HG03460 (cell line): ENCODE measurements at regions not wholly inside any gene's neighbourhood (a gene's known extent, or its start where the extent isn't known, plus 50 kb on each side); places are given as distances from the start of the nearest gene placed in this dataset.
"Not testable (repeated sequence)": the region's sequence is repeated elsewhere in the genome, so short reads cannot be mapped to it uniquely, and the experiment has no call there.

ENCODE experiments used
- ATAC-seq: cut with Tn5 transposase; IDR thresholded peaks from one replicate; pipeline ENCODE4 v1.9.1; 2021; ENCODE audit not compliant: unreplicated experiment

DNA sequence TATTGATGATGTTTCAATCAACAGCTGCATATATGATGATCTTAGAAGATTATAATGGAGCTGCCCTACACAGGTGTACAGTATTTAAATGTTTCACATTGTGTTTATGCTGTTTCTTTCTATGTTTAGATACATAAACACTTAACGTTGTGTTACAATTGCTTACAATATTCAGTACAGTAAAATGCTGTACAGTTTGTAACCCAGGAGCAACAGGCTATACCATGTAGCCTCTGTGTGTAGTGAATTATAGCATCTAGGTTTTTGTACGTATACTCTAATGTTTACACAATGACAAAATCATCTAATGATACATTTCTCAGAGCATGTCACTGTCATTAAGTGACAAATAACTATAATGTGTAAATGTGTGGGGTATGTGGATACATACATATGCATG lies 80.5 kb upstream of the CPEB2 start:
- ATAC-seq = not testable (repeated sequence)

DNA sequence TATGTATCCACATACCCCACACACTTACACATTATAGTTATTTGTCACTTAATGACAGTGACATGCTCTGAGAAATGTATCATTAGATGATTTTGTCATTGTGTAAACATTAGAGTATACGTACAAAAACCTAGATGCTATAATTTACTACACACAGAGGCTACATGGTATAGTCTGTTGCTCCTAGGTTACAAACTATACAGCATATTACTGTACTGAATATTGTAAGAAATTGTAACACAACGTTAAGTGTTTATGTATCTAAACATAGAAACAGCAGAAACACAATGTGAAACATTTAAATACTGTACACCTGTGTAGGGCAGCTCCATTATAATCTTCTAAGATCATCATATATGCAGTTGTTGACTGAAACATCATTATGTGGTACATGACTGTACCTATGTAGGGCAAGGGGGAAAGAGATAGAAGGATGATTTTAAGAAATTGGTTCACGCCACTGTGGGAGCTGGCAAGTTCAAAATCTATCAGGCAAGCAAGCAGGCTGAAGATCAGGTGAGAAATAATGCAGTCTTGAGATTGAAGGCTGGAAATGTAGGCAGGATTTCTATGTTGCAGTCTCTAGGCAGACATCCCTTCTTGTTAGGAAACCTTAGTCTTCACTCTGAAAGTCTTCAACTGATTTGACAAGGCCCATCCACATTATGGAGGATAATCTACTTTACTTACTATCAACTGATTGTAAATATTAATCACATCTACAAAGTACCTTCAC lies 78.0 kb upstream of the CPEB2 start:
- ATAC-seq = no peak

DNA sequence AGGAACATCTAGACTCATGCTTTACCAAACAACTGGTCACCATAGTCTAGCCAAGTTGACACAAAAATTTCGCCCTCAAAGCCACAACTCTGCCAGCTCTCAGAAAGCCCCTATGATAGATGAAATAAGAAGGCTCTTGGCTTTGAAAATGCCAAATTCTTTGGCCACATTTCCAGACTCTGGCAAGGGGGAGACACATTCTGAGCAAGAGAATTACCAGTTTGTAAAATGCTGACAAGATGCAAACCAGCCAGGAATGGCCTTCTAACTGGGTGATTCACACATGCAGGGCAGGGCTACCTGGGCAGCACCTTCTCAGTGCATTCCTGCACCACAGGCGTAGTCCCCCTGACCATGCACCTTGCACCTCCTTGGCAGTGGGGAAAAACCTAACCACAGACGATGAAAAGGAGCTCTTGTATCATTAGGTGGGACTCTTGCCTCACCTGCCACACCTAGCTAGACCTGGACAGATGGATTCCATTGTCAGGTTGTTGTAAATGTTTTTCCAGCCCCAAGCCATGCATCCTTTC lies 77.4 kb upstream of the CPEB2 start:
- no peak for ATAC-seq

DNA sequence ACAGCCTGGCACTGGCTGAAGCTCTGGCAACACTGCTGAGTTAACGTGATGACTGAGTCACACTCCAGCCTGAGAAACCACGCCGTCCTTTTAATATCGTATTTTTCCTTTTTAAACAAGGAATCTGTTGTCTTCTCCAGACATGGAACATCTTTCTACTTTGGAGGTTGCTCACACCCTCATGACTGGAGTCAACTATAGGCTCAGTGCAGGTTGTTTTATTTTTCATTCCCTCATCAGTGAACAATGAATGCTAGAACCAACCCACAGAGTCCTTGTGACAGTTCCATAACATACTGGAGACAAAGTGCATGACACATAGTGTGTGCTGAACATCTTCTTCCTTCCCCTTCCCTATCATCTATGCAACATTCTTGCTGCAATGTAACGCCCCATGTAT lies 76.8 kb upstream of the CPEB2 start:
- no peak for ATAC-seq

DNA sequence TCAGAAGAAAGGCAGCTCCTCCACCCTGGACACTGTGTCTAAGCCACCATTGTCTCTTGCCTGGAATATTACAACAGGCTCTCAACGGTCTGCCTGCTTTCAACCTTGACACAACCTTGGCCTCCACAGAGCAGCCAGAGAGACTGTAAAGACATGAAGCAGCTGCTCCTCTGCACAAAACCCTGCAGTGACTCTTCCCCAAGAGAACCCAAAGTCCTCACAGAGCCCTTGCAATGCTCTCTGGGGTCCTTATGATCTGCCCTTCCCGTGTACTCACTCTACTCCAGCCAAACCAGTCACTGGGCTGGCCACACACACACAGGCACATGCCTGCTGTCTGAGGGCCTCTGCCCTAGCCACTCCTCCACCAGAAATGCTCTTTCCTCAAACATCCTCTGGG lies 75.9 kb upstream of the CPEB2 start:
- no peak for ATAC-seq

DNA sequence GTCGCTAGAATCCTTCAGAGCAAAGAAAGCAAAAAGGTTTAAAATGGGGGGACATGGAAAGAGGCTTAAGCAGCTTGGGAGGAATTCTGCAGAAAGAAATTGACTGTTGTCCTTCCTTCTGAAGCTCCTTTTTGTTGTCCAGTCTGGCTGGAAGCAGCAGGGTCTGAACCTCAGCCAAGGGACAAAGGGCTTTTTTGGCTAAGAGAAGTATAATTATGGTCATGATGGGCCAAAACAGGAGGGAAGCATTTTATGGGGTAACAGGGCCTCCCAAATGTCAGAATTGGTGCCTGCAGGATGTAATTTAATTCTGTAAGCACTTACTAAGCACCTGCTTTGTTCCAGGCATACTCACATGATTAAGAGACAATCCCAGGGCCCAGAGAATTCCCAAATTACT lies 74.2 kb upstream of the CPEB2 start:
- ATAC-seq = no peak

DNA sequence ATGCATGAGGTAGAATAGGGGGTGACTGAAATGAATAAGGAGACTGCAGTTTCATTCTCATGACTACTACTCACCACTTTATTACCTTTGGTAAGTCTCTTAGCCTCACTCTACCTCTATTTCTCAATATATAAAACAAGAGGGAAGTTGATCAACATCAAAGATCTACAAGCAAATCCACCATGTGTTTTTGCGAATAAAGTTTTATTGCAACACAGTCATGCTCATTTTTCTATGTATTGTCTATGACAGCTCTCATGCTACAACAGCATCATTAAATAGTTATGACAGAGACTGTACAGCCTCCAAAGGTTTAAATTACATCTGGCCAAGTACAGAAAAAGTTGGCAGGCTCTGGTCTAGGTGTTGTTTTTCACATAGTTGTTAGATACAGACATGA lies 72.6 kb upstream of the CPEB2 start:
- ATAC-seq = no peak

DNA sequence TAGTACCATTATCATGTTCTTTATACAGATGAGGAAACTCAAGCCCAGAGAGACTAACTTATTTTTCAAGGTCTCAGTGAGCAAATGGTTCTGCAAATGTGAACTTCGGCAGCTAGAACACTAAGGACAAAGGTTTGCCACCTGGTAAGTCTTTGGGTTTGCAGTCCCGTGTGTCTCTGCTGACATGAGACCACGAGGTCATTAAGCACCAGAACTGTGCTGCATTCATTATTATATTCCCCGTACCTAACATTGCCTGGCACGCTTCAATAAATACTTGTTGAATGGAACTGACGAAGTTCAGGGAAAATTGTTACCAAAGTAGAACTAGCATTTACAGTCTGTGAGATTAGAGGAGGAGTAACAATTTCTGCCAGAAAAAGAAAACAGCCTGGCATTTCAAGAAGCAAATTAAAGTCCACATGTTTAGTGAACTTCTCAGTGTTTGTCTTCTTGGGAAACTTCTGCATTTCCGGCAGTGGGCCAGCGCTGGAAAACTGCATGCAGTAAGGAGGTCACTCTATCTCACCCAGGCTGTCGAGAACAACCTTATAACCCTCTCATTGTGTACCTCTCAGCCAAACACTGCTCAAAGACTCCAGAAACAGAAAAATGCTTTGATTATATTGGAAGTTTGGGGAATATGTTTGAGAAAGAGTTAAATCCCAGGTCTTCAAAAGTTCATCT lies 67.4 kb upstream of the CPEB2 start:
- ATAC-seq = no peak

DNA sequence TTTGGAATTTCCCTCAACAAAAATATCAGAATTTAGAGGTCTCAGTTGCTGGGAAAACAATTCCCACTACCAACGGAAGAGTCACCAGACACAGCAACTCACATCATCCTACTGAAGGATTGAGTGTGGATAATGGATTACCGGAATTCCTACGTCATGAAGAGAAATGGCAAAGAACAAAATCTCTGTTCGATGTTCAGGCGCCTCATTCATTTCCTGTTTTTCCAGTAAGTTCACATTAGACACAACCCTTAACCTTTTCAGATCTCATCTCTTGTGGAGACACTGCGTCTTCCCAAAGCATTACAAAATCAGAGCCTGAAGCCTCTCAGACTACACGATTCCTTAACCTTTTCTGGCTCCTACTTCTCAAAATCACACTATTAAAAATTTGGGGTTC lies 58.5 kb upstream of the CPEB2 start:
- no peak for ATAC-seq

DNA sequence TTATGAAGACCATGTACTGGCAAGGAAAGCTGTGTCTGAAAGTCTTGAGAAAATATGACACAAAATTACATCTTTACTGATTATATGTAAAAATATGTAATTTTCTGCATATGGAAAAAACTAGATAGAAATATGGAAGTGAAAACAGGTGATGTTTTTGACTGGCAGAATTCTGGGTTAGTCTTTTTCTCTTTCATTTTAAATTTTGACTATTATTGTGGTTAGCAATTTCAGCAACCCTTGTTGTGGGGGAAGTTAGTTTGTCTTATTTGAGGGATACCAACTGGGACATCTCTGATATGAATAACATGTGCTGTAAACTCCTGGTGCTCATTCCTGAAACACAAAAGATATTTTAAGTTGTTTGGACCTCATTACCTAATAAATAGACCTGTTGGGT lies 49.9 kb upstream of the CPEB2 start:
- no peak for ATAC-seq
